ENCODE measurements at regions not wholly inside any gene's neighbourhood (a gene's known extent, or its start where the extent isn't known, plus 50 kb on each side); places are given as distances from the start of the nearest gene placed in this dataset.
A peak's percentile ranks its signal among the peaks of the same experiment; 100 is the strongest.

GRCh38 chr13:23980160-23980551, 82.9 kb upstream of the C1QTNF9B start:
- no peak for TF ChIP-seq CTCF (IDR thresholded peaks at IDR 0.05; ENCODE audit: control insufficient read depth, extremely low read depth, insufficient read depth)
- no peak for DNase-seq (ENCODE audit: low read depth)
- H3K4me3 ChIP-seq (ENCODE audit: low read depth, low read length), result no peak overlapping the region

- no peak overlapping the region for H3K4me3 ChIP-seq (ENCODE audit: low read depth, low read length)
- no peak for DNase-seq (ENCODE audit: low read depth)
- no peak for TF ChIP-seq CTCF (IDR thresholded peaks at IDR 0.05; ENCODE audit: control insufficient read depth, extremely low read depth, insufficient read depth)
Measured at GRCh38 chr13:23983671-23984070, 86.4 kb upstream of the C1QTNF9B start.

- H3K4me3 ChIP-seq (ENCODE audit: low read depth, low read length), result peak overlapping the region; percentile 11; the same call in 1 of the 2 replicates
- no peak for TF ChIP-seq CTCF (IDR thresholded peaks at IDR 0.05; ENCODE audit: control insufficient read depth, extremely low read depth, insufficient read depth)
- DNase-seq (ENCODE audit: low read depth), result peak; percentile 90
Measured at GRCh38 chr13:23984546-23984945, 87.2 kb upstream of the C1QTNF9B start.

GRCh38 chr13:23985060-23985459, 87.8 kb upstream of the C1QTNF9B start:
- TF ChIP-seq CTCF (IDR thresholded peaks at IDR 0.05; ENCODE audit: control insufficient read depth, extremely low read depth, insufficient read depth), result no peak
- H3K4me3 ChIP-seq (ENCODE audit: low read depth, low read length), result no peak overlapping the region
- no peak for DNase-seq (ENCODE audit: low read depth)

GRCh38 chr13:23985839-23986238, 88.5 kb upstream of the C1QTNF9B start:
- no peak for TF ChIP-seq CTCF (IDR thresholded peaks at IDR 0.05; ENCODE audit: control insufficient read depth, extremely low read depth, insufficient read depth)
- no peak for DNase-seq (ENCODE audit: low read depth)
- H3K4me3 ChIP-seq (ENCODE audit: low read depth, low read length), result no peak overlapping the region

- H3K4me3 ChIP-seq (ENCODE audit: low read depth, low read length), result no peak overlapping the region
- no peak for DNase-seq (ENCODE audit: low read depth)
- no peak for TF ChIP-seq CTCF (IDR thresholded peaks at IDR 0.05; ENCODE audit: control insufficient read depth, extremely low read depth, insufficient read depth)
Measured at GRCh38 chr13:23986619-23987018, 89.3 kb upstream of the C1QTNF9B start.

- no peak overlapping the region for H3K4me3 ChIP-seq (ENCODE audit: low read depth, low read length)
- DNase-seq (ENCODE audit: low read depth), result no peak
- no peak for TF ChIP-seq CTCF (IDR thresholded peaks at IDR 0.05; ENCODE audit: control insufficient read depth, extremely low read depth, insufficient read depth)
Measured at GRCh38 chr13:23987331-23987894, 90.1 kb upstream of the C1QTNF9B start.
